SK-N-SH treated with all-trans-retinoic acid at 6 μM for 48 hours (cell line): ENCODE measurements at regions not wholly inside any gene's neighbourhood (a gene's known extent, or its start where the extent isn't known, plus 50 kb on each side); places are given as distances from the start of the nearest gene placed in this dataset.

ENCODE experiments used
- ATAC-seq: fragments of 200-7000 bp; cut with Tn5 transposase; 3 replicates; pipeline ENCODE4 v1.9.1; 2020; ENCODE audit warnings: mild to moderate bottlenecking, moderate library complexity
- ARNTL ChIP-seq: fragments of 450-650 bp; formaldehyde crosslinking; IDR thresholded peaks from 2 replicates; pipeline ENCODE4 v1.5.0; 2020; ENCODE audit warnings: low read depth, mild to moderate bottlenecking, moderate library complexity, borderline replicate concordance
- CSDC2 ChIP-seq: fragments of 250-450 bp; sonication (Bioruptor Pico); IDR thresholded peaks from 2 replicates; pipeline ENCODE4 v1.5.0; 2020; ENCODE audit warnings: mild to moderate bottlenecking, moderate library complexity
- ESRRG ChIP-seq: fragments of 250-450 bp; sonication (Bioruptor Pico); IDR thresholded peaks from 2 replicates; pipeline ENCODE4 v1.6.1; 2021; ENCODE audit warnings: mild to moderate bottlenecking
- GLIS3 ChIP-seq: fragments of 250-450 bp; sonication (Bioruptor Pico); IDR thresholded peaks from 2 replicates; pipeline ENCODE4 v1.5.0; 2020; ENCODE audit warnings: mild to moderate bottlenecking, moderate library complexity
- ISL1 ChIP-seq: fragments of 250-450 bp; sonication (Bioruptor Pico); IDR thresholded peaks from 2 replicates; pipeline ENCODE4 v2.1.2; 2022; ENCODE audit warnings: mild to moderate bottlenecking, moderate library complexity
- OSR1 ChIP-seq: fragments of 250-450 bp; sonication (Bioruptor Pico); IDR thresholded peaks from 2 replicates; pipeline ENCODE4 v1.8.0; 2022; ENCODE audit warnings: moderate library complexity, mild to moderate bottlenecking, inconsistent platforms
- PATZ1 ChIP-seq: fragments of 250-450 bp; sonication (Bioruptor Pico); IDR thresholded peaks from 2 replicates; pipeline ENCODE4 v1.8.0; 2020; ENCODE audit warnings: mild to moderate bottlenecking, moderate library complexity, borderline replicate concordance
- POU6F1 ChIP-seq: fragments of 250-450 bp; sonication (Bioruptor Pico); IDR thresholded peaks from 2 replicates; pipeline ENCODE4 v1.8.0; 2021; ENCODE audit warnings: low read depth, mild to moderate bottlenecking, moderate library complexity, borderline replicate concordance
- PPARA ChIP-seq: fragments of 250-450 bp; sonication (Bioruptor Pico); IDR thresholded peaks from 2 replicates; pipeline ENCODE4 v1.5.0; 2020; ENCODE audit warnings: mild to moderate bottlenecking, borderline replicate concordance
- SNAI2 ChIP-seq: fragments of 250-450 bp; sonication (Bioruptor Pico); IDR thresholded peaks from 2 replicates; pipeline ENCODE4 v1.5.0; 2020; ENCODE audit warnings: mild to moderate bottlenecking, moderate library complexity
- TCF4 ChIP-seq: fragments of 250-450 bp; sonication (Bioruptor Pico); IDR thresholded peaks from 2 replicates; pipeline ENCODE4 v1.8.0; 2021; ENCODE audit warnings: mild to moderate bottlenecking, moderate library complexity, borderline replicate concordance
- TOX ChIP-seq: fragments of 250-450 bp; sonication (Bioruptor Pico); IDR thresholded peaks from 2 replicates; pipeline ENCODE4 v1.8.0; 2021; ENCODE audit warnings: mild to moderate bottlenecking, moderate library complexity, borderline replicate concordance
- TSHZ2 ChIP-seq: fragments of 250-450 bp; sonication (Bioruptor Pico); IDR thresholded peaks from 2 replicates; pipeline ENCODE4 v1.5.0; 2020; ENCODE audit warnings: mild to moderate bottlenecking, moderate library complexity
- ZFP3 ChIP-seq: fragments of 250-450 bp; sonication (Bioruptor Pico); IDR thresholded peaks from 2 replicates; pipeline ENCODE4 v1.5.0; 2020; ENCODE audit warnings: mild to moderate bottlenecking, moderate library complexity
- ZFP30 ChIP-seq: fragments of 450-650 bp; formaldehyde crosslinking; IDR thresholded peaks from 2 replicates; pipeline ENCODE4 v1.5.0; 2022; ENCODE audit warnings: mild to moderate bottlenecking, moderate library complexity
- ZNF565 ChIP-seq: fragments of 450-650 bp; formaldehyde crosslinking; conservative IDR thresholded peaks from 2 replicates; pipeline ENCODE4 v1.5.0; 2020; ENCODE audit warnings: low read depth, mild to moderate bottlenecking, moderate library complexity
- TF ChIP-seq, protein P1 (sequence below): fragments of 250-450 bp; sonication (Bioruptor Pico); IDR thresholded peaks from 2 replicates; pipeline ENCODE4 v1.5.1; 2020; ENCODE audit warnings: low read depth, mild to moderate bottlenecking, moderate library complexity
- TF ChIP-seq, protein P2 (sequence below): fragments of 250-450 bp; sonication (Bioruptor Pico); IDR thresholded peaks from 2 replicates; pipeline ENCODE4 v1.5.1; 2021; ENCODE audit warnings: mild to moderate bottlenecking, moderate library complexity

DNA sequence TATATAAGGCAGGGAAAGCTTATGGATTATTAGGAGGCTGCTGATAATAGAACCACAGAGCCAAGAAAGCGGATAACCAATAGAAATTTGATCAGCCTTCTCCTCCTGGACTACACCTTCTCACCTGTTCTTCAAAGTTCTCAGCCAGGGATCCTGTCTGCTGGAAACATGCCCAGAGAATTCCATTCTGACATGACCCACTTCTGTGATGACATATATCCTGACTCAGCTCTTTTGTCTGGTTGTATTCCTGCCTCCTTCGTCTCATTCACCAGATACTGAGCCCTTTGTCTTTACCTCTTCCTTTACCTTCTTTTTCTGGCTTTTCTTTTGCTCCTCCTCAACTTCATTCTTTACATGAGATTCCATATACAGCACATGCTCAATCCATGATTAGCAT, 576.1 kb downstream of the CDH11 start:
- TF ChIP-seq POU6F1 (CRISPR knock-in tag) = no peak
- no peak for TF ChIP-seq SNAI2 (CRISPR knock-in tag)
- TF ChIP-seq, protein P1, sequence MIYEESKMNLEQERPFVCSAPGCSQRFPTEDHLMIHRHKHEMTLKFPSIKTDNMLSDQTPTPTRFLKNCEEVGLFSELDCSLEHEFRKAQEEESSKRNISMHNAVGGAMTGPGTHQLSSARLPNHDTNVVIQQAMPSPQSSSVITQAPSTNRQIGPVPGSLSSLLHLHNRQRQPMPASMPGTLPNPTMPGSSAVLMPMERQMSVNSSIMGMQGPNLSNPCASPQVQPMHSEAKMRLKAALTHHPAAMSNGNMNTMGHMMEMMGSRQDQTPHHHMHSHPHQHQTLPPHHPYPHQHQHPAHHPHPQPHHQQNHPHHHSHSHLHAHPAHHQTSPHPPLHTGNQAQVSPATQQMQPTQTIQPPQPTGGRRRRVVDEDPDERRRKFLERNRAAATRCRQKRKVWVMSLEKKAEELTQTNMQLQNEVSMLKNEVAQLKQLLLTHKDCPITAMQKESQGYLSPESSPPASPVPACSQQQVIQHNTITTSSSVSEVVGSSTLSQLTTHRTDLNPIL (CRISPR knock-in tag) = no peak
- TF ChIP-seq GLIS3 (CRISPR knock-in tag) = no peak
- TF ChIP-seq ZFP3 = no peak
- no peak for TF ChIP-seq TOX (CRISPR knock-in tag)
- no peak for TF ChIP-seq ARNTL (CRISPR knock-in tag)
- no peak for TF ChIP-seq ESRRG
- ATAC-seq = no peak

DNA sequence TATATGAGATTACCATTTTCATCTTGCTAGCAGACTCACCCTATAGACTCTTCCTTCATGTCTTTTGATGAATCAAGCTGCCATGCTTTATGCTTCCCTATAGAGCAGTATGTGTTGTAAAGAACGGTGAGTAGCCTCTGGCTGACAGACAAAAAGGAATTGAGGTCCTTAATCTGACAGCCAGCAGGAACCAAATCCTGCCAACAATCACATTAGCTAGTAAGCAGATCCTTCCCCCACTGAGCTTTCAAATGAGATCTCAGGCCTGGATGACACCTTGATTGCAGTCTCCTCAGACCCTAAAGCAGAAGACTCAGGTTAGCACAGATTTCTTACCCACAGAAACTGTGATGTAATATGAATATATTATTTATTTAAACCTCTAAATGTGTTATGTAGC, 577.0 kb downstream of the CDH11 start:
- no peak for ATAC-seq
- no peak for TF ChIP-seq ZFP30 (CRISPR knock-in tag)
- TF ChIP-seq, protein P2, sequence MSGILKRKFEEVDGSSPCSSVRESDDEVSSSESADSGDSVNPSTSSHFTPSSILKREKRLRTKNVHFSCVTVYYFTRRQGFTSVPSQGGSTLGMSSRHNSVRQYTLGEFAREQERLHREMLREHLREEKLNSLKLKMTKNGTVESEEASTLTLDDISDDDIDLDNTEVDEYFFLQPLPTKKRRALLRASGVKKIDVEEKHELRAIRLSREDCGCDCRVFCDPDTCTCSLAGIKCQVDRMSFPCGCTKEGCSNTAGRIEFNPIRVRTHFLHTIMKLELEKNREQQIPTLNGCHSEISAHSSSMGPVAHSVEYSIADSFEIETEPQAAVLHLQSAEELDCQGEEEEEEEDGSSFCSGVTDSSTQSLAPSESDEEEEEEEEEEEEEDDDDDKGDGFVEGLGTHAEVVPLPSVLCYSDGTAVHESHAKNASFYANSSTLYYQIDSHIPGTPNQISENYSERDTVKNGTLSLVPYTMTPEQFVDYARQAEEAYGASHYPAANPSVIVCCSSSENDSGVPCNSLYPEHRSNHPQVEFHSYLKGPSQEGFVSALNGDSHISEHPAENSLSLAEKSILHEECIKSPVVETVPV (CRISPR knock-in tag) = no peak

GRCh38 chr16:64543441-64543840, 578.4 kb downstream of the CDH11 start:
- TF ChIP-seq POU6F1 (CRISPR knock-in tag) = no peak
- TF ChIP-seq, protein P1 (CRISPR knock-in tag) = no peak
- TF ChIP-seq CSDC2 = no peak
- TF ChIP-seq TSHZ2 = no peak
- no peak for TF ChIP-seq PATZ1 (CRISPR knock-in tag)
- no peak for TF ChIP-seq PPARA (CRISPR knock-in tag)
- no peak for TF ChIP-seq ISL1 (CRISPR knock-in tag)
- TF ChIP-seq SNAI2 (CRISPR knock-in tag) = no peak
- no peak for TF ChIP-seq ZFP30 (CRISPR knock-in tag)
- no peak for ATAC-seq

DNA sequence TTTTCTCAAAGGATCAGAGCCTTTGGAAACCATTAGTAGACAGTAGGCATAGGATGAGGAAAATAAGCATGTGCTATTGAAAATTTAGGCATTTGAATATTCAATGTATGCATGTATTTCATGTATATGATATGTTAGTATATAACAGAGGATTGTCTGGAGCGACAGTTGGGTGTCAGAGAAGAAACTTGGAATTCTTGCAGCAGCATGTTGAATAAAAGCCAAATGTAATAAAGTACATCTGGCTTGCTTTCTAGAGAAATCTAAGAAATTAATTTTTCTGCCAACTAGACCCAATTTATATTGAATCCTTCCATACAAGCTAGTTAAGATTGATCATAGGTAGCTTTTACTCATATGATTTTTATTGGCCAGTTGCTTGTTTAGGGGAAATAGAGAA, 578.8 kb downstream of the CDH11 start:
- no peak for ATAC-seq
- TF ChIP-seq PATZ1 (CRISPR knock-in tag) = no peak
- TF ChIP-seq, protein P1 (CRISPR knock-in tag) = no peak
- TF ChIP-seq OSR1 (CRISPR knock-in tag) = no peak
- no peak for TF ChIP-seq ZNF565 (CRISPR knock-in tag)
- no peak for TF ChIP-seq TCF4 (CRISPR knock-in tag)
- TF ChIP-seq, protein P2 (CRISPR knock-in tag) = no peak
- TF ChIP-seq PPARA (CRISPR knock-in tag) = no peak
